ENCODE measurements at regions not wholly inside any gene's neighbourhood (a gene's known extent, or its start where the extent isn't known, plus 50 kb on each side); places are given as distances from the start of the nearest gene placed in this dataset.

- Histone ChIP-seq H3K36me3 (ENCODE audit: control insufficient read depth, insufficient read depth, low read length) (no peaks in the 10 kb centered on the region), H3K27ac (ENCODE audit: insufficient read depth, low read length) (no peak overlapping the region), H3K23ac (ENCODE audit: low read depth, low read length) (no peak overlapping the region), H2AK5ac (ENCODE audit: low read depth, low read length) (no peak overlapping the region), H3K9me3 (ENCODE audit: control insufficient read depth, insufficient read depth, low read length) (no peaks in the 10 kb centered on the region), H3K9ac (ENCODE audit: low read depth, low read length) (no peak overlapping the region), H3K56ac (ENCODE audit: extremely low read depth, insufficient read depth, low read length) (no peak overlapping the region), H3K4me3 (ENCODE audit: insufficient read depth, low read depth, low read length) (no peak overlapping the region), H2AK9ac (replicated peaks; ENCODE audit: low read depth, low read length, poor library complexity) (no peak overlapping the region), H3K4ac (ENCODE audit: low read depth, low read length) (no peak overlapping the region), H2BK5ac (ENCODE audit: low read depth, low read length, poor library complexity, severe bottlenecking) (no peak overlapping the region), H4K91ac (ENCODE audit: insufficient read depth, low read depth, low read length) (no peak overlapping the region), H2BK120ac (ENCODE audit: low read depth, low read length) (no peak overlapping the region), H3K79me1 (ENCODE audit: low read depth in 1 of 2, low read length in 2 of 2) (no peaks in the 10 kb centered on the region), H2BK20ac (ENCODE audit: low read depth, low read length) (no peak overlapping the region), H4K20me1 (ENCODE audit: insufficient read depth, low read length) (no peaks in the 10 kb centered on the region), H3K27me3 (ENCODE audit: control insufficient read depth, insufficient read depth, low read length) (no peaks in the 10 kb centered on the region), H4K8ac (ENCODE audit: low read depth in 2 of 2, low read length in 2 of 2) (no peak overlapping the region), H2AFZ (replicated peaks; ENCODE audit: low read length, poor library complexity) (no peak overlapping the region), H3K4me1 (ENCODE audit: control insufficient read depth, insufficient read depth, low read length) (no peaks in the 10 kb centered on the region), H3K18ac (ENCODE audit: low read depth, low read length) (no peak overlapping the region), H3K14ac (replicated peaks; ENCODE audit: low read depth, low read length) (no peak overlapping the region), H4K5ac (ENCODE audit: low read depth, low read length) (no peak overlapping the region), H2BK15ac (ENCODE audit: low read depth, low read length) (no peak overlapping the region), H3K4me2 (ENCODE audit: low read depth, low read length) (no peak overlapping the region), H3K9me1 (ENCODE audit: insufficient read depth, low read length) (no peaks in the 10 kb centered on the region)
- TF ChIP-seq CTCF (conservative IDR thresholded peaks at IDR 0.05; ENCODE audit: low read depth, low read length), result no peak
- no peak for TF ChIP-seq USF2 (IDR thresholded peaks at IDR 0.05; ENCODE audit: low read depth, low read length)
- no peak for TF ChIP-seq POLR2A (IDR thresholded peaks at IDR 0.05; ENCODE audit: low read depth, low read length)
- no peak for TF ChIP-seq MAFK (IDR thresholded peaks at IDR 0.05; ENCODE audit: low read depth, low read length)
- no peak for TF ChIP-seq RFX5 (IDR thresholded peaks at IDR 0.05; ENCODE audit: low read depth, low read length)
- TF ChIP-seq MAZ (IDR thresholded peaks at IDR 0.05; ENCODE audit: borderline replicate concordance, low read depth, low read length), result no peak
- TF ChIP-seq, protein P1, sequence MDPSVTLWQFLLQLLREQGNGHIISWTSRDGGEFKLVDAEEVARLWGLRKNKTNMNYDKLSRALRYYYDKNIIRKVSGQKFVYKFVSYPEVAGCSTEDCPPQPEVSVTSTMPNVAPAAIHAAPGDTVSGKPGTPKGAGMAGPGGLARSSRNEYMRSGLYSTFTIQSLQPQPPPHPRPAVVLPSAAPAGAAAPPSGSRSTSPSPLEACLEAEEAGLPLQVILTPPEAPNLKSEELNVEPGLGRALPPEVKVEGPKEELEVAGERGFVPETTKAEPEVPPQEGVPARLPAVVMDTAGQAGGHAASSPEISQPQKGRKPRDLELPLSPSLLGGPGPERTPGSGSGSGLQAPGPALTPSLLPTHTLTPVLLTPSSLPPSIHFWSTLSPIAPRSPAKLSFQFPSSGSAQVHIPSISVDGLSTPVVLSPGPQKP (IDR thresholded peaks at IDR 0.05; ENCODE audit: borderline replicate concordance, low read depth, low read length), result no peak
- TF ChIP-seq BHLHE40 (IDR thresholded peaks at IDR 0.05; ENCODE audit: low read depth, low read length), result no peak
- TF ChIP-seq FOS (IDR thresholded peaks at IDR 0.05; ENCODE audit: low read depth, low read length), result no peak
- TF ChIP-seq CEBPB (IDR thresholded peaks at IDR 0.05; ENCODE audit: low read depth, low read length), result no peak
- no peak for TF ChIP-seq MXI1 (IDR thresholded peaks at IDR 0.05; ENCODE audit: borderline replicate concordance, low read depth, low read length)
- no peak for TF ChIP-seq SMC3 (IDR thresholded peaks at IDR 0.05; ENCODE audit: low read depth, low read length)
- no peak for TF ChIP-seq NFE2L2 (IDR thresholded peaks at IDR 0.05; ENCODE audit: low read depth, low read length)
- no peak for TF ChIP-seq CHD1 (IDR thresholded peaks at IDR 0.05; ENCODE audit: low read depth, low read length)
- no peak for TF ChIP-seq RCOR1 (IDR thresholded peaks at IDR 0.05; ENCODE audit: insufficient replicate concordance, low read length)
- no peak for TF ChIP-seq RAD21 (IDR thresholded peaks at IDR 0.05; ENCODE audit: low read length)
- in situ Hi-C loops (cut with MboI; ENCODE audit: low sequenced_read_pairs) (no loop called here), dilution Hi-C loops (cut with HindIII; ENCODE audit: low sequenced_read_pairs, unreplicated experiment) (no loop called here), intact Hi-C loops (cut with micrococcal nuclease) (no loop called here)
- no peak for DNase-seq
- BruUV-seq (replicated peaks), result no TSS peak
- POLR2A ChIA-PET (ENCODE audit: unreplicated experiment), result no interaction called here
- CTCF ChIA-PET, result no interaction called here
- ATAC-seq (ENCODE audit: low read depth), result no peak
Measured at GRCh38 chr16:74015953-74016352, 280.7 kb upstream of the PSMD7 start.
